ENCODE measurements at regions not wholly inside any gene's neighbourhood (a gene's known extent, or its start where the extent isn't known, plus 50 kb on each side); places are given as distances from the start of the nearest gene placed in this dataset.

DNA sequence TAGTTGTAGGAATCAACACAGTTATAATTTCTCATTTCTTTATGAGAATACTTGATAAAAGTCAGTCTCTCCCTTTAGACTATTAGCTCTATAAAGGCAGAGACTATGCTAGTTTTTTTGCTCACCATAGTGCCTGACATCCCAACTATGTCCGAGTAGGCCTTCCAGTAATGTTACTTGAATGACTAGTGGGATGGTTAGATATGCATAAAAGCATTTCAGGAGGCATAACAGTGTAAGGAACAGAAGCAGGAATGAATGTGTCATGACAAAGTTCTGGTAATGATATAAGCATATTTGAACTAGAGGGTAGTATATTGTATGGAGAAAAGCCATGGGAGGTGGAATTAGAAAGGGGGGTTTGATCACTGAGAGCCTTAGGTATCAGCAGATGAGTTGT is 77.4 kb upstream of the C5orf46 start:
- TF ChIP-seq, protein P1, sequence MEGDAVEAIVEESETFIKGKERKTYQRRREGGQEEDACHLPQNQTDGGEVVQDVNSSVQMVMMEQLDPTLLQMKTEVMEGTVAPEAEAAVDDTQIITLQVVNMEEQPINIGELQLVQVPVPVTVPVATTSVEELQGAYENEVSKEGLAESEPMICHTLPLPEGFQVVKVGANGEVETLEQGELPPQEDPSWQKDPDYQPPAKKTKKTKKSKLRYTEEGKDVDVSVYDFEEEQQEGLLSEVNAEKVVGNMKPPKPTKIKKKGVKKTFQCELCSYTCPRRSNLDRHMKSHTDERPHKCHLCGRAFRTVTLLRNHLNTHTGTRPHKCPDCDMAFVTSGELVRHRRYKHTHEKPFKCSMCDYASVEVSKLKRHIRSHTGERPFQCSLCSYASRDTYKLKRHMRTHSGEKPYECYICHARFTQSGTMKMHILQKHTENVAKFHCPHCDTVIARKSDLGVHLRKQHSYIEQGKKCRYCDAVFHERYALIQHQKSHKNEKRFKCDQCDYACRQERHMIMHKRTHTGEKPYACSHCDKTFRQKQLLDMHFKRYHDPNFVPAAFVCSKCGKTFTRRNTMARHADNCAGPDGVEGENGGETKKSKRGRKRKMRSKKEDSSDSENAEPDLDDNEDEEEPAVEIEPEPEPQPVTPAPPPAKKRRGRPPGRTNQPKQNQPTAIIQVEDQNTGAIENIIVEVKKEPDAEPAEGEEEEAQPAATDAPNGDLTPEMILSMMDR (IDR thresholded peaks at IDR 0.05), result no peak
- TF ChIP-seq ZFX (IDR thresholded peaks at IDR 0.05; ENCODE audit: borderline replicate concordance), result no peak
- H3K27ac ChIP-seq, result no peak overlapping the region

DNA sequence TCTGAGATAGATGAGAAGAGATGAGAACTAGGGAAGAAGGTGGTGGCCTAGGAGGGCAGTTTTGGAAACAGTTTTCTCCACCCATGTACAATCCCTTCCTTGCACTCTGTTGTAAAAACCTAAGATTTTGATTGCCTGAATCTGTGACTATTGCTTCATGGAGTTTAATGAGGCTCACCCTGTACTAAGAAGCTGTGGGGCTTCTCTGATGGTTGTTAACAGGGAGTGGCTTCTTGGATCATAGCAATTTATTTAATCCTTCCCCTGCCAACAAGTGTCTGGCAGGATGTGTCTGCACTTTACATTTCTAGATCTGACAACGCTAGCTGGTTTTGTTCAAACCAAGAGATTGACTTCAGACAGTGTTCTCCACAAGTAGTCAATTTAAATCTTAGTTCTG is 74.7 kb upstream of the C5orf46 start:
- H3K27ac ChIP-seq, result no peak overlapping the region
- TF ChIP-seq, protein P1 (IDR thresholded peaks at IDR 0.05), result no peak
- TF ChIP-seq ZFX (IDR thresholded peaks at IDR 0.05; ENCODE audit: borderline replicate concordance), result no peak

DNA sequence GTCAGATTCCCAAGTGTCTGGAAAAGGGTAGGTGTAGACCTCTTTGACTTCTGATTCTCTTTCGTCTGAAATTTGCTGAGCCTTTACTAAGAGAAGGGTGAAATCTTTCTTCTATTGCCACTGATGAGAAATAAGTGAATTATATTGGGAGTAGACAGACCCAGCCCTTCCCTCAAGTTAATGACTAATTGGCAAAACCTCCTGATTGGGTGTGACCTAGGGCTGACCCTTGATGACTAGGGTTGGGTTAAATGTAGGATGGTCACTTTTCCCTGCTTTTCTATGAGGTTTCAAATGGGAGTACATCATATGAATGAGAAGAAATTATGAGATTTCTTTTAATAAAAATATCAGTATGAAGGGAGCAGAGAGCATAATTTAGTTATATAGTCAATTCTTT is 73.4 kb upstream of the C5orf46 start:
- no peak for TF ChIP-seq ZFX (IDR thresholded peaks at IDR 0.05; ENCODE audit: borderline replicate concordance)
- TF ChIP-seq, protein P1 (IDR thresholded peaks at IDR 0.05), result no peak
- no peak overlapping the region for H3K27ac ChIP-seq

DNA sequence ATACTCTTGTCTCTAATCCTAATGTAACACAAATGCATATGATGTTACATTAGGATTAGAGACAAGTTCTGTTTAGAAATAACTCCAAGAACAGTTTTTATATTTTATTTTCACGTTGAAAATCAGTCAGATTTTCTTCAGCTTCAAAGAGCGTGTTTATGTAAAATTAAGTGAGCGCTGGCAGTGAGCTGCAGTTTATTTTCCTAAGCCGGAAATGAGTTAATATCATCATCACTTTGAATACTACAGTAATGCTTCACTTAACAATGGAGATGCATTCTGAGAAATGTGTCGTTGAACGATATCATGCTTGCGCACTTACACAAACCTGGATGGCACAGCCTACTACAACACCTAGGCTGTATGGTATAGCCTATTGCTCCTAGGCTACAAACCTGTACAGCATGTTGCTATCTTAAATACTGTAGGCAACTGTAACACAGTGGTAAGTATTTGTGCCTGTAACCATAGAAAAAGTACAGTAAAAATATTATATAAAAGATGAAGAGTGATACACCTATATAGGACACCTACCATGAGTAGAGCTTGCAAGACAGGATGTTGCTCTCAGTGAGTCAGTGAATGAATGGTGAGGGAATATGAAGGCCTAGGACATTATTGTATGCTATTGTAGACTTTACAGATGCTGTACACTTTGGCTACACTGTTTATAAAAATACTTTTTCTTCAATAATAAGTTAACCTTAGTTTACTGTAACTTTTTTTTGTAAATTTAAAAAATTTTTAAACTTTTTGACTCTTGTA is 65.9 kb upstream of the C5orf46 start:
- TF ChIP-seq, protein P1 (IDR thresholded peaks at IDR 0.05), result no peak
- no peak for TF ChIP-seq ZFX (IDR thresholded peaks at IDR 0.05; ENCODE audit: borderline replicate concordance)
- peak overlapping the region; percentile 31 for H3K27ac ChIP-seq

DNA sequence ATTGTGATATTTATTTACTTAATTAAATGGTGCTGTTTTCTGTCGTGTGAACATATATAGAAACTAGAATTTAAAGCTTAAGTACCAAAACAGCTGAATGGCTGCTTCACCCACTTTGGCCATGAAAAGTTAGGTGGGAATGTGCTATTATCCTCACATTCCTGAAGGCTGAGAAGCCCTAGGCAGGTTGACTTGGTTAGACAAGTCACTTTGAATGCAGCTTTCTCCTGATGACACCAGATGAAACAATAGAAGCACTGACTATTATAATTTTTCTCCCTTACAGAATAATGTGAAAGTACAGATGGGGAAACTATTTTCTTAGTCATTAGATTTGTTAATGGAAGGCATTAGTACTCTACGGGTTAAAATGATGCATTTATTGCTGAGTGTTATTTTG is 65.1 kb upstream of the C5orf46 start:
- H3K27ac ChIP-seq, result no peak overlapping the region
- no peak for TF ChIP-seq ZFX (IDR thresholded peaks at IDR 0.05; ENCODE audit: borderline replicate concordance)
- TF ChIP-seq, protein P1 (IDR thresholded peaks at IDR 0.05), result no peak

DNA sequence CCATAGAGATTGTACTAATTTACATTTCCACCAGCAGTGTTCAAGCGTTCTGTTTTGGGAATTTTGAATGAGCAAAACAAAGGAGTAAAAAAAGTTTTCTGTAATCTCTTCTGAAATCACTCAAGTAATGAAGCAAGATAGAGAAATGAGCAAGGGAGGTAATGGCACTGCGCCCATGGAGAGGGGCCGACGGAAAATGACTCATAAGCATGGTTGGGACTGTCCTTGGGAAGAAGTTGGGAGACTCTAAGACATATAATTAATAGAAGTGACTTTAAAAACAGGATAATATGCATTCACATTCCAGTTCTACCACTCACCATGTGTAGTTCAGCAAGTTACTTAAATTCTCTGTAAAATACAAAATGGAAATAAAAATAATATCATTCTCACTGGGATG is 62.5 kb upstream of the C5orf46 start:
- TF ChIP-seq ZFX (IDR thresholded peaks at IDR 0.05; ENCODE audit: borderline replicate concordance), result no peak
- TF ChIP-seq, protein P1 (IDR thresholded peaks at IDR 0.05), result no peak

DNA sequence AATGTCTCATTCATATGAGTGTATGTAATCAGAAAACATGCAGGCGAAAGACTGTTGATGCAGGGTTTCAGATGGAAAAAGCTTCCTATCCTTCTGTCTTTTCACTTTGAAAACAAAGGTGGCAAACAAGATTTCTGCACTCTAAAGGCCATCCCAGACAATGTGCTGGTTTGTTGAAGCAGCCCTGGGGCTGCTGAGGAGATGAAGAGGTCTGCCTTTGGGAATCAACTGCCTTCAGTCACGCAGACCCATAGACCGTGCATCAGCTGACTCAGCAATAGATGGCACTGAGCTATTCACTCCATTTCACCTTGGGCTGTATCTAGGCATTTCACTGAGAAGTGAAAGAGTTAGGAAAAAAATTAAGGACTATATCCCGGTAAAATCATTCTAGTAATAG is 60.5 kb upstream of the C5orf46 start:
- no peak for TF ChIP-seq ZFX (IDR thresholded peaks at IDR 0.05; ENCODE audit: borderline replicate concordance)
- TF ChIP-seq, protein P1 (IDR thresholded peaks at IDR 0.05), result no peak
- no peak overlapping the region for H3K27ac ChIP-seq

More for the DNA sequence above, 62.5 kb upstream of the C5orf46 start:
- H3K27ac ChIP-seq, result no peak overlapping the region

Measured in 22Rv1 (cell line).